GM12878 (cell line): ENCODE measurements at regions not wholly inside any gene's neighbourhood (a gene's known extent, or its start where the extent isn't known, plus 50 kb on each side); places are given as distances from the start of the nearest gene placed in this dataset.

Source experiments
- ATAC-seq: fragments of 200-7000 bp; cut with Tn5 transposase; 3 replicates; pipeline ENCODE4 v1.9.1; 2020; ENCODE audit warnings: mild to moderate bottlenecking, moderate library complexity
- BruUV-seq: library from RNA; stranded (reverse); fragments of 400-500 nt; replicated peaks from 2 replicates; lab custom pipeline; 2021; lab: Mats Ljungman, UMichigan
- CTCF ChIA-PET: fragments of 300-600 bp; sonication (Branson Sonifier 250); formaldehyde crosslinking; extraction: SDS; loops from one replicate; lab custom pipeline; 2021; ENCODE audit warnings: inconsistent platforms; lab: Yijun Ruan, JAX
- POLR2A ChIA-PET: fragments of 350-600 bp; formaldehyde crosslinking; extraction: SDS; loops from one replicate; lab custom pipeline; 2021; ENCODE audit warnings: inconsistent platforms; lab: Charles Lee
- RAD21 ChIA-PET: fragments of 300-600 bp; sonication (Branson Sonifier 250); formaldehyde crosslinking; loops from one replicate; lab custom pipeline; 2023; ENCODE audit warnings: antibody characterized with exemption; ENCODE audit not compliant: unreplicated experiment; lab: Charles Lee
- SMC1A ChIA-PET: fragments of 300-600 bp; sonication (Branson Sonifier 250); formaldehyde crosslinking; loops from one replicate; lab custom pipeline; 2023; ENCODE audit not compliant: unreplicated experiment, uncharacterized antibody; lab: Charles Lee
- DNase-seq: peaks from one replicate; pipeline ENCODE4 v3.0.0-alpha.2; 2011; ENCODE audit warnings: low read depth, low spot score
- FAIRE-seq: peaks from 3 replicates; lab custom pipeline; 2011; peaks lifted over from hg19 to GRCh38; lab: Jason Lieb, UNC
- H2AFZ ChIP-seq: 2 replicates; pipeline ENCODE4 v1.6.0; 2011; ENCODE audit warnings: low read depth, low read length, control low read depth; ENCODE audit not compliant: control insufficient read depth
- H3K27ac ChIP-seq: 2 replicates; pipeline ENCODE4 v1.5.1; 2011; ENCODE audit warnings: control low read depth; ENCODE audit not compliant: control insufficient read depth, insufficient read depth
- H3K27me3 ChIP-seq, 2 experiments: replicated peaks in 1 of 2; 2 replicates each; pipeline versions ENCODE4 v1.6.0 to v1.6.1; 2011; ENCODE audit warnings: low read length in 1 of 2; ENCODE audit not compliant: control insufficient read depth in 2 of 2, insufficient read depth in 2 of 2
- H3K36me3 ChIP-seq, 2 experiments: 2 replicates each; pipeline ENCODE4 v1.5.1; 2011; ENCODE audit warnings: low read length in 1 of 2; ENCODE audit not compliant: control insufficient read depth in 2 of 2, insufficient read depth in 2 of 2
- H3K4me1 ChIP-seq: 2 replicates; pipeline ENCODE4 v1.6.1; 2011; ENCODE audit warnings: mild to moderate bottlenecking, low read length, moderate library complexity, mixed read lengths; ENCODE audit not compliant: control insufficient read depth, insufficient read depth
- H3K4me2 ChIP-seq: 2 replicates; pipeline ENCODE4 v1.6.0; 2011; ENCODE audit warnings: control low read depth; ENCODE audit not compliant: control insufficient read depth, insufficient read depth
- H3K4me3 ChIP-seq: fragments of 200-600 bp; sonication (generic); 2 replicates; pipeline ENCODE4 v1.5.1; 2016
- H3K79me2 ChIP-seq: 2 replicates; pipeline ENCODE4 v1.6.0; 2011; ENCODE audit warnings: low read length; ENCODE audit not compliant: control insufficient read depth, insufficient read depth
- H3K9ac ChIP-seq: 2 replicates; pipeline ENCODE4 v1.8.0; 2011; ENCODE audit warnings: low read length, control low read depth, mixed read lengths; ENCODE audit not compliant: control insufficient read depth, insufficient read depth
- H3K9me3 ChIP-seq: replicated peaks from 3 replicates; pipeline ENCODE4 v1.5.1; 2011; ENCODE audit warnings: mild to moderate bottlenecking, low read length; ENCODE audit not compliant: control insufficient read depth, insufficient read depth
- H4K20me1 ChIP-seq: 2 replicates; pipeline ENCODE4 v1.6.0; 2011; ENCODE audit not compliant: control insufficient read depth, insufficient read depth
- BACH1 ChIP-seq: fragments of 450-650 bp; IDR thresholded peaks from 2 replicates; pipeline ENCODE4 v1.6.1; 2017; ENCODE audit warnings: mild to moderate bottlenecking, borderline replicate concordance
- BCLAF1 ChIP-seq: fragments of 450-650 bp; IDR thresholded peaks from 2 replicates; pipeline ENCODE4 v1.6.1; 2017; ENCODE audit warnings: antibody characterized with exemption, mild to moderate bottlenecking, moderate library complexity
- BRCA1 ChIP-seq: IDR thresholded peaks from 2 replicates; pipeline ENCODE4 v1.6.1; 2011; ENCODE audit warnings: low read depth, low read length, improper control_type of control experiment
- HDGF ChIP-seq: fragments of 450-650 bp; IDR thresholded peaks from 2 replicates; pipeline ENCODE4 v1.6.1; 2016; ENCODE audit warnings: antibody characterized with exemption
- NR2F1 ChIP-seq: fragments of 450-650 bp; conservative IDR thresholded peaks from 2 replicates; pipeline ENCODE4 v1.6.1; 2017; ENCODE audit warnings: mild to moderate bottlenecking
- WGBS: methylation state at CpG from one replicate; pipeline ENCODE4 v1.1.6; 2016; ENCODE audit warnings: low lambda C conversion rate; ENCODE audit not compliant: insufficient replicate concordance, insufficient coverage; ENCODE audit errors: missing lambda C conversion rate; 5-methylcytosine and 5-hydroxymethylcytosine counted together
- in situ Hi-C: fragments of 300-500 bp; cut with MboI; formaldehyde crosslinking; loops from 9 replicates; pipeline ENCODE4 v1.14.3; 2018; ENCODE audit warnings: mixed read lengths
- intact Hi-C: fragments of 100-400 bp; cut with micrococcal nuclease; formaldehyde crosslinking; loops from one replicate; pipeline ENCODE4 v1.14.2; 2022; ENCODE audit not compliant: unreplicated experiment
- TF ChIP-seq, protein P1 (sequence below): fragments of 150-350 bp; IDR thresholded peaks from 2 replicates; pipeline ENCODE4 v1.6.1; 2016; ENCODE audit warnings: low read depth, low read length

DNA sequence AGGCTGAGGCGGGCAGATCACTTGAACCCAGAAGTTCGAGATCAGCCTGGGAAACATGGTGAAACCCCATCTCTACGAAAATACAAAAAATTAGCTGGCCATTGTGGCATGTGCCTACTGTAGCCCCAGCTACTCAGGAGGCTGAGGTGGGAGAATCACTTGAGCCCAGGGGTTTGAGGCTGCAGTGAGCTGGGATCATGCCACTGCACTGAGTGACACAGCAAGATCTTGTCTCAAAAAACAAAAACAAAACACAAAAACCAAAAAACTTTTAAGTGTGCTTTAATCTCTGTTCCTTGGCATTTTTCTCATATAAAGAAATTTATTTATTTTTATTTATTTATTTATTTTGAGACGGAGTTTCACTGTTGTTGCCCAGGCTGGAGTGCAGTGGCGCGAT, 208.2 kb downstream of the URB2 start:
- Histone ChIP-seq H3K4me2 (no peak overlapping the region), H3K4me1 (no peaks in the 10 kb centered on the region), H3K79me2 (no peaks in the 10 kb centered on the region), H3K9me3 (no peaks in the 10 kb centered on the region; the same call in 1 of the 3 replicates), H3K4me3 (no peak overlapping the region), H3K27ac (no peak overlapping the region), H3K9ac (no peak overlapping the region), H4K20me1 (no peaks in the 10 kb centered on the region), H3K27me3 (peaks cover 0 to 1% of the 10 kb centered on the region in 2 experiments; a peak in 2 of 4 replicates), H2AFZ (no peak overlapping the region), H3K36me3 (no peaks in the 10 kb centered on the region)
- no peak for TF ChIP-seq NR2F1
- no peak for TF ChIP-seq BACH1
- TF ChIP-seq BCLAF1 = no peak
- TF ChIP-seq, protein P1, sequence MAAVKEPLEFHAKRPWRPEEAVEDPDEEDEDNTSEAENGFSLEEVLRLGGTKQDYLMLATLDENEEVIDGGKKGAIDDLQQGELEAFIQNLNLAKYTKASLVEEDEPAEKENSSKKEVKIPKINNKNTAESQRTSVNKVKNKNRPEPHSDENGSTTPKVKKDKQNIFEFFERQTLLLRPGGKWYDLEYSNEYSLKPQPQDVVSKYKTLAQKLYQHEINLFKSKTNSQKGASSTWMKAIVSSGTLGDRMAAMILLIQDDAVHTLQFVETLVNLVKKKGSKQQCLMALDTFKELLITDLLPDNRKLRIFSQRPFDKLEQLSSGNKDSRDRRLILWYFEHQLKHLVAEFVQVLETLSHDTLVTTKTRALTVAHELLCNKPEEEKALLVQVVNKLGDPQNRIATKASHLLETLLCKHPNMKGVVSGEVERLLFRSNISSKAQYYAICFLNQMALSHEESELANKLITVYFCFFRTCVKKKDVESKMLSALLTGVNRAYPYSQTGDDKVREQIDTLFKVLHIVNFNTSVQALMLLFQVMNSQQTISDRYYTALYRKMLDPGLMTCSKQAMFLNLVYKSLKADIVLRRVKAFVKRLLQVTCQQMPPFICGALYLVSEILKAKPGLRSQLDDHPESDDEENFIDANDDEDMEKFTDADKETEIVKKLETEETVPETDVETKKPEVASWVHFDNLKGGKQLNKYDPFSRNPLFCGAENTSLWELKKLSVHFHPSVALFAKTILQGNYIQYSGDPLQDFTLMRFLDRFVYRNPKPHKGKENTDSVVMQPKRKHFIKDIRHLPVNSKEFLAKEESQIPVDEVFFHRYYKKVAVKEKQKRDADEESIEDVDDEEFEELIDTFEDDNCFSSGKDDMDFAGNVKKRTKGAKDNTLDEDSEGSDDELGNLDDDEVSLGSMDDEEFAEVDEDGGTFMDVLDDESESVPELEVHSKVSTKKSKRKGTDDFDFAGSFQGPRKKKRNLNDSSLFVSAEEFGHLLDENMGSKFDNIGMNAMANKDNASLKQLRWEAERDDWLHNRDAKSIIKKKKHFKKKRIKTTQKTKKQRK = no peak
- TF ChIP-seq HDGF = no peak
- no peak for TF ChIP-seq BRCA1
- no peak for DNase-seq
- WGBS = 42% methylated on average over 6 of the region's 6 CpGs
- CTCF ChIA-PET = no interaction called here
- SMC1A ChIA-PET = no interaction called here
- POLR2A ChIA-PET = no interaction called here
- FAIRE-seq = no peak
- in situ Hi-C loops (no loop called here), intact Hi-C loops (no loop called here)
- no TSS peak for BruUV-seq
- ATAC-seq = no peak
- RAD21 ChIA-PET = no interaction called here
